CD14-positive monocyte (primary cell): ENCODE measurements at regions not wholly inside any gene's neighbourhood (a gene's known extent, or its start where the extent isn't known, plus 50 kb on each side); places are given as distances from the start of the nearest gene placed in this dataset.

Experiments used
- DNase-seq, 3 donors: peaks; one replicate each; pipeline ENCODE4 v3.0.0-alpha.2; 2011 to 2022
- H2AFZ ChIP-seq: 2 replicates; pipeline ENCODE4 v1.6.0; 2012; ENCODE audit warnings: mild to moderate bottlenecking, low read depth, low read length, inconsistent platforms; ENCODE audit not compliant: insufficient read depth, poor library complexity, severe bottlenecking
- H3K27ac ChIP-seq, 2 donors: 1 replicate in 1 of 2; 2 replicates in 1 of 2; pipeline ENCODE4 v1.5.1; 2012 to 2013; ENCODE audit warnings: low read length in 2 of 2, control low read depth in 1 of 2, inconsistent platforms in 1 of 2, low read depth in 1 of 2, mild to moderate bottlenecking in 1 of 2
- H3K27me3 ChIP-seq, 2 donors: one replicate each; pipeline versions ENCODE4 v1.6.0 to v1.6.1; 2011 to 2013; ENCODE audit warnings: low read length in 2 of 2; ENCODE audit not compliant: control insufficient read depth in 2 of 2, insufficient read depth in 2 of 2
- H3K36me3 ChIP-seq, 2 donors: replicated peaks in 1 of 2; 1 replicate in 1 of 2; 2 replicates in 1 of 2; pipeline versions ENCODE4 v1.5.1 to v1.6.1; 2012 to 2013; ENCODE audit warnings: low read length in 2 of 2, control low read depth in 1 of 2, inconsistent platforms in 1 of 2, mild to moderate bottlenecking in 1 of 2; ENCODE audit not compliant: insufficient read depth in 2 of 2, control insufficient read depth in 1 of 2
- H3K4me1 ChIP-seq, 2 donors: 1 replicate in 1 of 2; 2 replicates in 1 of 2; pipeline versions ENCODE4 v1.5.1 to v1.6.1; 2012 to 2013; ENCODE audit warnings: low read length in 2 of 2, control low read depth in 1 of 2, inconsistent platforms in 1 of 2, mild to moderate bottlenecking in 1 of 2, moderate library complexity in 1 of 2; ENCODE audit not compliant: insufficient read depth in 2 of 2, control insufficient read depth in 1 of 2
- H3K4me2 ChIP-seq: replicated peaks from 2 replicates; pipeline ENCODE3; 2012; ENCODE audit warnings: low read length, moderate library complexity, mild to moderate bottlenecking; ENCODE audit not compliant: poor library complexity, severe bottlenecking; ENCODE audit errors: extremely low read depth
- H3K4me3 ChIP-seq, 3 experiments: fragments of 200-600 bp in 1 of 3; sonication (generic) in 1 of 3; replicated peaks in 1 of 3; 1 replicate in 2 of 3; 2 replicates in 1 of 3; pipeline ENCODE4 v1.5.1; 2011 to 2013; ENCODE audit warnings: low read length in 3 of 3, mild to moderate bottlenecking in 3 of 3, control low read depth in 2 of 3, low read depth in 2 of 3, inconsistent platforms in 1 of 3, moderate library complexity in 1 of 3
- H3K79me2 ChIP-seq: 2 replicates; pipeline ENCODE4 v1.6.0; 2012; ENCODE audit warnings: mild to moderate bottlenecking, control low read depth, inconsistent platforms, low read length, moderate library complexity; ENCODE audit not compliant: insufficient read depth
- H3K9ac ChIP-seq: 2 replicates; pipeline ENCODE4 v1.6.0; 2017; ENCODE audit warnings: low read length, mild to moderate bottlenecking; ENCODE audit not compliant: insufficient read depth, poor library complexity, severe bottlenecking
- H3K9me3 ChIP-seq, 2 donors: replicated peaks in 1 of 2; 1 replicate in 1 of 2; 2 replicates in 1 of 2; pipeline versions ENCODE4 v1.5.1 to v1.6.1; 2012 to 2013; ENCODE audit warnings: low read length in 2 of 2, control low read depth in 1 of 2; ENCODE audit not compliant: control insufficient read depth in 1 of 2, insufficient read depth in 1 of 2
- H4K20me1 ChIP-seq: 2 replicates; pipeline ENCODE4 v1.6.0; 2012; ENCODE audit warnings: mild to moderate bottlenecking, low read length, control low read depth, moderate library complexity; ENCODE audit not compliant: insufficient read depth
- H3K27ac Mint-ChIP-seq, 7 donors: one replicate each; pipeline ENCODE4 v1.8.0; 2020; ENCODE audit warnings: mild to moderate bottlenecking in 7 of 7, mixed read lengths in 7 of 7, moderate library complexity in 6 of 7, inconsistent platforms in 2 of 7
- H3K27me3 Mint-ChIP-seq, 3 donors: one replicate each; pipeline ENCODE4 v1.8.0; 2021 to 2022; ENCODE audit warnings: low read depth in 3 of 3, mild to moderate bottlenecking in 3 of 3, mixed read lengths in 3 of 3, moderate library complexity in 3 of 3, inconsistent platforms in 1 of 3
- H3K36me3 Mint-ChIP-seq, 2 donors: one replicate each; pipeline ENCODE4 v1.8.0; 2020; ENCODE audit warnings: mixed read lengths in 2 of 2, inconsistent platforms in 1 of 2, mild to moderate bottlenecking in 1 of 2
- H3K4me1 Mint-ChIP-seq: one replicate; pipeline ENCODE4 v1.8.0; 2020; ENCODE audit warnings: mild to moderate bottlenecking, mixed read lengths
- H3K4me3 Mint-ChIP-seq, 2 donors: one replicate each; pipeline ENCODE4 v1.8.0; 2020; ENCODE audit warnings: mild to moderate bottlenecking in 2 of 2, mixed read lengths in 2 of 2, moderate library complexity in 1 of 2
- H3K9me3 Mint-ChIP-seq, 7 donors: one replicate each; pipeline ENCODE4 v1.8.0; 2020 to 2022; ENCODE audit warnings: mixed read lengths in 7 of 7, mild to moderate bottlenecking in 6 of 7, moderate library complexity in 6 of 7, inconsistent platforms in 2 of 7
- CTCF ChIP-seq: fragments of 200-600 bp; IDR thresholded peaks from one replicate; pipeline ENCODE4 v1.8.0; 2022; ENCODE audit warnings: antibody characterized with exemption, mild to moderate bottlenecking
- WGBS: methylation state at CpG from one replicate; pipeline ENCODE4 v1.1.5; 2013; ENCODE audit warnings: missing lambda C conversion rate; ENCODE audit not compliant: insufficient coverage; 5-methylcytosine and 5-hydroxymethylcytosine counted together
- intact Hi-C, 2 donors: fragments of 100-400 bp; cut with micrococcal nuclease; formaldehyde crosslinking; loops; one replicate each; pipeline versions ENCODE4 v1.15.0 to v1.15.1; 2023

DNA sequence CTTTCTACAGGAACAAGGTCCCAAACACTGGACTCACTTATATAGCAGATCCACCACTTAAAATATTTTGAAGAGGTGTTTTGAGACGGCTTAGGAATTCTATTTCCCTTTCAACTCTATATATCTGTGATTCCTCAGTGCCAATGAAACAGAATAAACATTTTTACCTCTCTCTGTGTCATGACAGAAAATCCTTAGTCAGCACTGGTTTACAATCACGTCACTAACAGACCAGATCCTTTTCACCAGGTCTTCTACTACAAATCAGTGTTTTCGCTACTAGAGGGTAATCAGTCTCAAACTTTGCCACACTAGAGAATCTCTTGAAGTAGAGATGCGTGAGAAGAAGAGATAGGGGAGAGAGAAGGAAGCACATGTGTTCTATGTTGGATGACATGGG lies 325.6 kb downstream of the SS18 start:
- Histone ChIP-seq H3K4me2 (no peak overlapping the region), H3K9me3 (peaks cover 0 to 6% of the 10 kb centered on the region in 2 donors), H3K9ac (no peak overlapping the region), H3K36me3 (no peaks in the 10 kb centered on the region), H3K4me3 (no peak overlapping the region), H3K4me1 (no peaks in the 10 kb centered on the region), H3K27me3 (no peaks in the 10 kb centered on the region), H3K79me2 (no peaks in the 10 kb centered on the region), H2AFZ (no peak overlapping the region), H3K27ac (no peak overlapping the region), H4K20me1 (no peaks in the 10 kb centered on the region)
- Mint-ChIP-seq H3K4me1 (no peaks in the 10 kb centered on the region), H3K9me3 (peaks cover 0 to 6% (median 3%) of the 10 kb centered on the region in 7 donors), H3K36me3 (no peaks in the 10 kb centered on the region), H3K4me3 (no peak overlapping the region), H3K27me3 (peaks cover 1 to 2% (median 1%) of the 10 kb centered on the region in 3 donors), H3K27ac (no peak overlapping the region)
- DNase-seq, result no peak
- WGBS, result no CpG with 5 or more reads among the region's 4 CpGs
- intact Hi-C loops, result no loop called here
- TF ChIP-seq CTCF, result no peak

DNA sequence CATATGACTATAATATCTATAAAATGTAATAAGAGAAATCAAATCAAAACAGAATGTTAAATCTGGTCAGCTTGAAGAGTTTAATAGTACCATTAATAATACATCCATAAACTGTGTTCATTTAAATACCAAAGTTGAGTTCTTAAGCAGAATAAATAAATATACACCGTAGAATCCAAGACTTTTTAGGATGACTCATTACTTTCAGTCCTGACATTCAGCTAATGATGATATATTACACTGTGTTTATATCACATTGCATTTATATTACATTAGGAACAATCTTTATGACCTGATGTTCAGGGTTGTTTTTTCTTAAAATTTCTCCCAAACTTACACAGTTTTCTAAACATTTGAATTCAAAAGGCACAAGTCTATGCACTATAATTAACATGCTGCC lies 331.3 kb downstream of the SS18 start:
- H3K27ac Mint-ChIP-seq, result no peak overlapping the region
- no peaks in the 10 kb centered on the region for H3K79me2 ChIP-seq
- H3K9me3 ChIP-seq, result no peaks in the 10 kb centered on the region
- H3K36me3 ChIP-seq, result no peaks in the 10 kb centered on the region
- no peaks in the 10 kb centered on the region for H3K36me3 Mint-ChIP-seq
- DNase-seq, result no peak
- no peaks in the 10 kb centered on the region for H4K20me1 ChIP-seq
- H3K27me3 Mint-ChIP-seq, result peaks cover under 1 to 4% (median 1%) of the 10 kb centered on the region in 3 donors
- H3K4me1 ChIP-seq, result no peaks in the 10 kb centered on the region
- H3K9me3 Mint-ChIP-seq, result peaks cover 0 to 4% (median 2%) of the 10 kb centered on the region in 7 donors
- no peak overlapping the region for H3K27ac ChIP-seq
- intact Hi-C loops, result no loop called here
- H3K9ac ChIP-seq, result no peak overlapping the region
- H3K4me3 Mint-ChIP-seq, result no peak overlapping the region
- TF ChIP-seq CTCF, result no peak
- WGBS, result no CpG with 5 or more reads among the region's 1 CpG
- H3K27me3 ChIP-seq, result no peaks in the 10 kb centered on the region
- no peak overlapping the region for H2AFZ ChIP-seq
- H3K4me3 ChIP-seq, result no peak overlapping the region
- H3K4me1 Mint-ChIP-seq, result no peaks in the 10 kb centered on the region
- H3K4me2 ChIP-seq, result no peak overlapping the region
